Hepatocyte (in vitro differentiated cells): ENCODE measurements at regions not wholly inside any gene's neighbourhood (a gene's known extent, or its start where the extent isn't known, plus 50 kb on each side); places are given as distances from the start of the nearest gene placed in this dataset.

Source experiments
- DNase-seq: peaks from one replicate; pipeline ENCODE4 v3.0.0-alpha.2; 2016; ENCODE audit warnings: low spot score
- H2AFZ ChIP-seq: fragments of 200-600 bp; sonication (generic); 2 replicates; pipeline ENCODE4 v1.6.0; 2016; ENCODE audit warnings: antibody characterized with exemption, mild to moderate bottlenecking
- H3K27ac ChIP-seq: fragments of 200-600 bp; sonication (generic); 2 replicates; pipeline ENCODE4 v1.5.1; 2016; ENCODE audit warnings: mild to moderate bottlenecking
- H3K27me3 ChIP-seq: fragments of 200-600 bp; sonication (generic); 2 replicates; pipeline ENCODE4 v1.6.1; 2016
- H3K36me3 ChIP-seq: fragments of 200-600 bp; sonication (generic); replicated peaks from 2 replicates; pipeline ENCODE4 v1.5.1; 2016; ENCODE audit warnings: low read depth; ENCODE audit not compliant: insufficient read depth
- H3K4me1 ChIP-seq: fragments of 200-600 bp; sonication (generic); 2 replicates; pipeline ENCODE4 v1.5.1; 2016; ENCODE audit warnings: mild to moderate bottlenecking, moderate library complexity; ENCODE audit not compliant: insufficient read depth
- H3K4me2 ChIP-seq: fragments of 200-600 bp; sonication (generic); 2 replicates; pipeline ENCODE4 v1.6.0; 2016
- H3K4me3 ChIP-seq: fragments of 200-600 bp; sonication (generic); 2 replicates; pipeline ENCODE4 v1.5.1; 2016; ENCODE audit warnings: mild to moderate bottlenecking
- H3K79me2 ChIP-seq: fragments of 200-600 bp; sonication (generic); 2 replicates; pipeline ENCODE4 v1.6.0; 2017; ENCODE audit warnings: mild to moderate bottlenecking
- H3K9me2 ChIP-seq: fragments of 200-600 bp; sonication (generic); replicated peaks from 2 replicates; pipeline ENCODE4 v1.6.0; 2017; ENCODE audit warnings: mild to moderate bottlenecking; ENCODE audit not compliant: insufficient read depth
- H3K9me3 ChIP-seq: fragments of 200-600 bp; sonication (generic); 2 replicates; pipeline ENCODE4 v1.5.1; 2016; ENCODE audit warnings: low read depth, mild to moderate bottlenecking
- H4K20me1 ChIP-seq: fragments of 200-600 bp; sonication (generic); 2 replicates; pipeline ENCODE4 v1.6.0; 2016; ENCODE audit warnings: mild to moderate bottlenecking; ENCODE audit not compliant: insufficient read depth, poor library complexity, severe bottlenecking
- EZH2 ChIP-seq: fragments of 200-600 bp; sonication (generic); IDR thresholded peaks from 2 replicates; pipeline ENCODE4 v1.6.1; 2016; ENCODE audit warnings: antibody characterized with exemption, mild to moderate bottlenecking, borderline replicate concordance
- EZH2phosphoT487 ChIP-seq: fragments of 200-600 bp; sonication (generic); IDR thresholded peaks from one replicate; pipeline ENCODE4 v1.6.1; 2018; ENCODE audit warnings: antibody characterized with exemption, mild to moderate bottlenecking, low read depth, moderate library complexity; ENCODE audit not compliant: unreplicated experiment, severe bottlenecking
- WGBS: methylation state at CpG from one replicate; pipeline ENCODE4 v1.1.6; 2016; ENCODE audit warnings: low lambda C conversion rate; ENCODE audit errors: missing lambda C conversion rate; 5-methylcytosine and 5-hydroxymethylcytosine counted together
- TF ChIP-seq, protein P1 (sequence below): fragments of 200-600 bp; sonication (generic); IDR thresholded peaks from 2 replicates; pipeline ENCODE4 v1.5.1; 2016; ENCODE audit warnings: antibody characterized with exemption, mild to moderate bottlenecking; ENCODE audit not compliant: poor library complexity

DNA sequence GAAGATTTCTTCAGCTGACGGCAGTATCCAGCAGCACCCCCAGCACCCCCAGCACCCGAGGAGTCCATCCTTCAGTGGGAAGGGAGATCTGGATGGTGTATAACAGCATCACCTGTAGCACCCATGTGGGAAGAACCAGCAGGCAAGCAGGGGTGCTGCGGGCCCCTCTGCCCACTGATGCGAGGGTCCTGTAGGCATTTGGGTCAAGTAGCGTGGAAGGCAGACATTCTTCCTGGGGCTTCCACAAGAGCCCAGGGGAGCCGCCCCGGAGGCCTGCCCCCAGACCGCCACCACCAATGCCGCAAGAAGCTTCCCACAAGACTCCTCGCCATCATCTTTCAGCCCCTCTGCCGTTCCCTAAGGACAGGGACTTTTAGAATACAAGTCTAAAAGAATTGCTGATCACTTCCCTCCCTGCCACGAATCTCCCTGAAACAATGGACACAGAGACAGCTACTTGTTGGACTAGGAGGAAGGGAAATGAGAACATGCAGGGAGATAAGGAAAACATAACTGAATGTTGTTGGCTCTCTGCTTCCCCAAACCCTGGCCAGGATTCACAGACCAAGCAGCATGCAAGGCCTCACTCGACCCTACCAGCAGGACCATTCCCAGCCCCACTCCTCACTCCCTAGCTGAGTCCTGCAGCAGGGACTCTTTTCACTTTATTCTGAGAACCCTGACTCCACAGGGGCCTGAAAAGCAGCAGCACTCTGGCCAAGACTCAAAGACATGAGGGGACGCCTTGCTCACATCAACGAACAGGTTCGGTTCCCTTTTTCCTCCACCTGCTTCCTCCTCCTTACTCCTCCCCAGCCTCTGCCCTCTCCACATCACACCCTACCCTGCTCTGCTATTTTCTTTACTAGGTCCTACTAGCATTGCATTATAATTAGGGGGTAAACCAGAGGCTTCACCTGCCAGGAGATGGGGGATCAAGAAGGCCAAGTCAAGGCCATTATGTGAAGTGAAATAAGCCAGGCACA, 164.5 kb downstream of the HERPUD2 start:
- no peak overlapping the region for H2AFZ ChIP-seq
- TF ChIP-seq, protein P1, sequence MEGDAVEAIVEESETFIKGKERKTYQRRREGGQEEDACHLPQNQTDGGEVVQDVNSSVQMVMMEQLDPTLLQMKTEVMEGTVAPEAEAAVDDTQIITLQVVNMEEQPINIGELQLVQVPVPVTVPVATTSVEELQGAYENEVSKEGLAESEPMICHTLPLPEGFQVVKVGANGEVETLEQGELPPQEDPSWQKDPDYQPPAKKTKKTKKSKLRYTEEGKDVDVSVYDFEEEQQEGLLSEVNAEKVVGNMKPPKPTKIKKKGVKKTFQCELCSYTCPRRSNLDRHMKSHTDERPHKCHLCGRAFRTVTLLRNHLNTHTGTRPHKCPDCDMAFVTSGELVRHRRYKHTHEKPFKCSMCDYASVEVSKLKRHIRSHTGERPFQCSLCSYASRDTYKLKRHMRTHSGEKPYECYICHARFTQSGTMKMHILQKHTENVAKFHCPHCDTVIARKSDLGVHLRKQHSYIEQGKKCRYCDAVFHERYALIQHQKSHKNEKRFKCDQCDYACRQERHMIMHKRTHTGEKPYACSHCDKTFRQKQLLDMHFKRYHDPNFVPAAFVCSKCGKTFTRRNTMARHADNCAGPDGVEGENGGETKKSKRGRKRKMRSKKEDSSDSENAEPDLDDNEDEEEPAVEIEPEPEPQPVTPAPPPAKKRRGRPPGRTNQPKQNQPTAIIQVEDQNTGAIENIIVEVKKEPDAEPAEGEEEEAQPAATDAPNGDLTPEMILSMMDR, result no peak
- TF ChIP-seq EZH2phosphoT487, result no peak
- TF ChIP-seq EZH2, result no peak
- no peaks in the 10 kb centered on the region for H3K79me2 ChIP-seq
- H3K27me3 ChIP-seq, result no peaks in the 10 kb centered on the region
- DNase-seq, result no peak
- no peak overlapping the region for H3K4me2 ChIP-seq
- H3K36me3 ChIP-seq, result no peaks in the 10 kb centered on the region
- H3K4me3 ChIP-seq, result no peak overlapping the region
- no peaks in the 10 kb centered on the region for H4K20me1 ChIP-seq
- H3K27ac ChIP-seq, result no peak overlapping the region
- no peaks in the 10 kb centered on the region for H3K9me3 ChIP-seq
- H3K9me2 ChIP-seq, result no peaks in the 10 kb centered on the region
- 93% methylated on average over 16 of the region's 16 CpGs for WGBS
- no peaks in the 10 kb centered on the region for H3K4me1 ChIP-seq

DNA sequence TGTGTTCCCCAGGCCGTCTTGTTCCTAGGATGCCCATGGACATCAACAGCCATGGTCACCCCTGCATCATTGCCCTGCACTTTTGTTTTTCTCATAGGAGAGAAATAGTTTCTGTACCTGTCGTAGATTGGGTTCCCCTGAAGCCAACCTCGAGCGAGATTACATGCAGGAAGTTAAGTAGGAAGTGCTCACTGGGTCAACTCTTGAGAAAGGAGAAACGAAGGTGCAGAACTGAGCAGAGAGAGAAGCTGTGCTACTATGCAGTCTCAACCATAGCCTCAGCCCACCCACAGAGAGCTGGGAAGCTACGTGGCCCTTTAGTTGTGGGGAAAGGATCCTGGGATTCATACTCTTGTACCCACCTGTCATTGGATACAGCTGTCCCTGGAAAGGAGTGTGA, 165.2 kb downstream of the HERPUD2 start:
- WGBS, result 91% methylated on average over 6 of the region's 6 CpGs
- no peak for DNase-seq
- Histone ChIP-seq H3K4me1 (no peaks in the 10 kb centered on the region), H3K36me3 (no peaks in the 10 kb centered on the region), H3K9me3 (no peaks in the 10 kb centered on the region), H2AFZ (no peak overlapping the region), H3K4me3 (no peak overlapping the region), H3K79me2 (no peaks in the 10 kb centered on the region), H3K27ac (no peak overlapping the region), H3K27me3 (no peaks in the 10 kb centered on the region), H3K9me2 (no peaks in the 10 kb centered on the region), H4K20me1 (no peaks in the 10 kb centered on the region), H3K4me2 (no peak overlapping the region)
- TF ChIP-seq EZH2, result no peak
- no peak for TF ChIP-seq EZH2phosphoT487
- TF ChIP-seq, protein P1, result no peak

DNA sequence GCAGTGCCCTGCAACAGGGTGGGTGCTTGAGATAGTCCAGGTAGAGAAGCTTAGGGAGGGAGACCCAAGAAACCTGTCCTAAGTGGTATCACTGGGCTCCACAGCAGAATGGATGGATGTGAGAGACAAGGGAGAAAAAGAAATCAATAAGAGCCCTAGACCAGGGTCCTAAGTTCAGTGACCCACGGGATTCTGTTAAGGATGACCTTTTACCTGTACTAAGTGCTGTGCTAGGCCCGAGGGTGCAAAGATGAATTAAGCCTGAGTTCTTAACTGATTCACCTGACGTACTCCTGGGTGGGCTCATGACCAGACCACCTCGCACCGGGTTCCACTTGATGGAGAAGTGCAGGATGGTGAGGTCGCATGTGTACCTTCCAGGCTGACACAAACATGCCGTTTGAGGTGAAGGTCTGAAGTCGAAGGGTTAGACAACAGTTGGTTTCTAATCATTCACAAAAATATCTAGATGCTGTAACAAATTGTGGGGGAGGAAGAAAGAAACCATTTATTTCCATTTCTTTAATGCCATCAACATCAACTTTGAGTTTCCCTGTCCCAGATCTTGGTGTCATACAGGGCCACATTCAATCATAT, 166.5 kb downstream of the HERPUD2 start:
- TF ChIP-seq, protein P1, result no peak
- TF ChIP-seq EZH2 (no peak), EZH2phosphoT487 (no peak)
- Histone ChIP-seq H4K20me1 (no peaks in the 10 kb centered on the region), H3K4me1 (no peaks in the 10 kb centered on the region), H3K27ac (no peak overlapping the region), H3K36me3 (no peaks in the 10 kb centered on the region), H3K79me2 (no peaks in the 10 kb centered on the region), H3K4me3 (no peak overlapping the region), H3K9me3 (no peaks in the 10 kb centered on the region), H2AFZ (no peak overlapping the region), H3K27me3 (peaks cover 9% of the 10 kb centered on the region), H3K9me2 (no peaks in the 10 kb centered on the region), H3K4me2 (no peak overlapping the region)
- DNase-seq, result no peak
- 88% methylated on average over 8 of the region's 8 CpGs for WGBS
